ENCODE measurements at regions not wholly inside any gene's neighbourhood (a gene's known extent, or its start where the extent isn't known, plus 50 kb on each side); places are given as distances from the start of the nearest gene placed in this dataset.

GRCh38 chr7:69108097-69108496 lies 490.2 kb upstream of the AUTS2 start:
- no peak for DNase-seq
- H3K27ac ChIP-seq (ENCODE audit: low read depth in 2 of 2, low read length in 2 of 2), result no peak overlapping the region
- no peaks in the 10 kb centered on the region for H3K27me3 ChIP-seq (ENCODE audit: control insufficient read depth, insufficient read depth, low read length)
- no peak for FAIRE-seq
- H3K4me1 ChIP-seq (ENCODE audit: control insufficient read depth in 2 of 3, insufficient read depth in 2 of 3, low read depth in 1 of 3, low read length in 3 of 3), result no peaks in the 10 kb centered on the region
- H3K4me3 ChIP-seq (ENCODE audit: low read length in 3 of 3), result no peak overlapping the region
- intact Hi-C loops (cut with DNase I), result no loop called here
- H3K36me3 ChIP-seq (ENCODE audit: control insufficient read depth in 2 of 3, insufficient read depth in 3 of 3, low read length in 3 of 3), result no peaks in the 10 kb centered on the region
- no peaks in the 10 kb centered on the region for H3K9me3 ChIP-seq (ENCODE audit: control insufficient read depth in 2 of 3, insufficient read depth in 1 of 3, low read length in 3 of 3)
- no peak for TF ChIP-seq CTCF (IDR thresholded peaks at IDR 0.05; ENCODE audit: borderline replicate concordance, extremely low read depth, insufficient read depth)
- no peak overlapping the region for H3K9ac ChIP-seq (ENCODE audit: low read length in 3 of 3)

- no peak for TF ChIP-seq CTCF (IDR thresholded peaks at IDR 0.05; ENCODE audit: borderline replicate concordance, extremely low read depth, insufficient read depth)
- Histone ChIP-seq H3K36me3 (ENCODE audit: control insufficient read depth in 2 of 3, insufficient read depth in 3 of 3, low read length in 3 of 3) (no peaks in the 10 kb centered on the region), H3K4me3 (ENCODE audit: low read length in 3 of 3) (no peak overlapping the region), H3K27me3 (ENCODE audit: control insufficient read depth, insufficient read depth, low read length) (no peaks in the 10 kb centered on the region), H3K9ac (ENCODE audit: low read length in 3 of 3) (no peak overlapping the region), H3K9me3 (ENCODE audit: control insufficient read depth in 2 of 3, insufficient read depth in 1 of 3, low read length in 3 of 3) (no peaks in the 10 kb centered on the region), H3K4me1 (ENCODE audit: control insufficient read depth in 2 of 3, insufficient read depth in 2 of 3, low read depth in 1 of 3, low read length in 3 of 3) (no peaks in the 10 kb centered on the region), H3K27ac (ENCODE audit: low read depth in 2 of 2, low read length in 2 of 2) (no peak overlapping the region)
- intact Hi-C loops (cut with DNase I), result no loop called here
- FAIRE-seq (no peak), DNase-seq (no peak)
Measured at GRCh38 chr7:69109246-69109645, 489.0 kb upstream of the AUTS2 start.

- FAIRE-seq, result no peak
- no peak overlapping the region for H3K27ac ChIP-seq (ENCODE audit: low read depth in 2 of 2, low read length in 2 of 2)
- intact Hi-C loops (cut with DNase I), result no loop called here
- no peaks in the 10 kb centered on the region for H3K27me3 ChIP-seq (ENCODE audit: control insufficient read depth, insufficient read depth, low read length)
- H3K4me3 ChIP-seq (ENCODE audit: low read length in 3 of 3), result no peak overlapping the region
- TF ChIP-seq CTCF (IDR thresholded peaks at IDR 0.05; ENCODE audit: borderline replicate concordance, extremely low read depth, insufficient read depth), result no peak
- no peak overlapping the region for H3K9ac ChIP-seq (ENCODE audit: low read length in 3 of 3)
- no peaks in the 10 kb centered on the region for H3K9me3 ChIP-seq (ENCODE audit: control insufficient read depth in 2 of 3, insufficient read depth in 1 of 3, low read length in 3 of 3)
- DNase-seq, result no peak
- no peaks in the 10 kb centered on the region for H3K36me3 ChIP-seq (ENCODE audit: control insufficient read depth in 2 of 3, insufficient read depth in 3 of 3, low read length in 3 of 3)
- H3K4me1 ChIP-seq (ENCODE audit: control insufficient read depth in 2 of 3, insufficient read depth in 2 of 3, low read depth in 1 of 3, low read length in 3 of 3), result no peaks in the 10 kb centered on the region
Measured at GRCh38 chr7:69109879-69110278, 488.4 kb upstream of the AUTS2 start.

GRCh38 chr7:69110450-69111050 lies 487.7 kb upstream of the AUTS2 start:
- no peak overlapping the region for H3K4me3 ChIP-seq (ENCODE audit: low read length in 3 of 3)
- no peaks in the 10 kb centered on the region for H3K36me3 ChIP-seq (ENCODE audit: control insufficient read depth in 2 of 3, insufficient read depth in 3 of 3, low read length in 3 of 3)
- no peaks in the 10 kb centered on the region for H3K4me1 ChIP-seq (ENCODE audit: control insufficient read depth in 2 of 3, insufficient read depth in 2 of 3, low read depth in 1 of 3, low read length in 3 of 3)
- no peak for TF ChIP-seq CTCF (IDR thresholded peaks at IDR 0.05; ENCODE audit: borderline replicate concordance, extremely low read depth, insufficient read depth)
- no peaks in the 10 kb centered on the region for H3K27me3 ChIP-seq (ENCODE audit: control insufficient read depth, insufficient read depth, low read length)
- DNase-seq, result no peak
- FAIRE-seq, result no peak
- intact Hi-C loops (cut with DNase I), result no loop called here
- H3K9me3 ChIP-seq (ENCODE audit: control insufficient read depth in 2 of 3, insufficient read depth in 1 of 3, low read length in 3 of 3), result no peaks in the 10 kb centered on the region
- no peak overlapping the region for H3K27ac ChIP-seq (ENCODE audit: low read depth in 2 of 2, low read length in 2 of 2)
- no peak overlapping the region for H3K9ac ChIP-seq (ENCODE audit: low read length in 3 of 3)

All from kidney (tissue), 13 donors.